B cell (primary cell): ENCODE measurements at regions not wholly inside any gene's neighbourhood (a gene's known extent, or its start where the extent isn't known, plus 50 kb on each side); places are given as distances from the start of the nearest gene placed in this dataset.

Source experiments
- ATAC-seq: fragments of 200-7000 bp; cut with Tn5 transposase; one replicate; pipeline ENCODE4 v1.10.0; 2021; ENCODE audit warnings: low read depth, mild to moderate bottlenecking, moderate number of reproducible peaks, moderate library complexity
- CTCF ChIA-PET: fragments of 350-600 bp; sonication (Branson Sonifier 250); formaldehyde crosslinking; loops from one replicate; lab custom pipeline; 2021; ENCODE audit warnings: antibody characterized with exemption, inconsistent platforms; lab: Charles Lee
- POLR2A ChIA-PET: fragments of 350-600 bp; sonication (Branson Sonifier 250); formaldehyde crosslinking; loops from one replicate; lab custom pipeline; 2021; ENCODE audit warnings: antibody characterized with exemption; lab: Charles Lee
- DNase-seq: peaks from one replicate; pipeline ENCODE4 v3.0.0; 2013
- H2AFZ ChIP-seq: 2 replicates; pipeline ENCODE4 v1.6.1; 2012; ENCODE audit warnings: mild to moderate bottlenecking, low read depth, low read length; ENCODE audit not compliant: insufficient read depth, poor library complexity, severe bottlenecking
- H3K27ac ChIP-seq, 2 donors: 1 replicate in 1 of 2; 2 replicates in 1 of 2; pipeline ENCODE4 v1.5.1; 2012 to 2013; ENCODE audit warnings: low read length in 2 of 2, mild to moderate bottlenecking in 2 of 2, moderate library complexity in 1 of 2
- H3K27me3 ChIP-seq, 4 experiments: fragments of 200-600 bp in 1 of 4; sonication (generic) in 1 of 4; replicated peaks in 1 of 4; 1 replicate in 2 of 4; 2 replicates in 2 of 4; pipeline versions ENCODE4 v1.6.1 to v1.7.0; 2013 to 2016; ENCODE audit warnings: low read length in 3 of 4, mild to moderate bottlenecking in 2 of 4, mixed read lengths in 1 of 4, moderate library complexity in 1 of 4; ENCODE audit not compliant: insufficient read depth in 4 of 4, control insufficient read depth in 3 of 4; ENCODE audit errors: control extremely low read depth in 1 of 4
- H3K36me3 ChIP-seq, 2 experiments: replicated peaks in 1 of 2; 1 replicate in 1 of 2; 2 replicates in 1 of 2; pipeline versions ENCODE4 v1.6.1 to v1.7.1; 2013; ENCODE audit warnings: low read length in 1 of 2; ENCODE audit not compliant: insufficient read depth in 2 of 2, control insufficient read depth in 1 of 2; ENCODE audit errors: control extremely low read depth in 1 of 2, extremely low read depth in 1 of 2
- H3K4me1 ChIP-seq, 2 donors: fragments of 200-600 bp in 1 of 2; sonication (generic) in 1 of 2; 1 replicate in 1 of 2; 2 replicates in 1 of 2; pipeline versions ENCODE4 v1.5.1 to v1.6.1; 2013 to 2017; ENCODE audit warnings: low read length in 2 of 2; ENCODE audit not compliant: control insufficient read depth in 2 of 2, insufficient read depth in 2 of 2
- H3K4me2 ChIP-seq: replicated peaks from 2 replicates; pipeline ENCODE3; 2012; ENCODE audit warnings: mild to moderate bottlenecking, low read depth, low read length; ENCODE audit not compliant: poor library complexity, severe bottlenecking
- H3K4me3 ChIP-seq, 5 experiments: fragments of 200-600 bp in 1 of 5; sonication (generic) in 1 of 5; 1 replicate in 3 of 5; 2 replicates in 2 of 5; pipeline versions ENCODE4 v1.5.1 to v1.7.0; 2011 to 2016; ENCODE audit warnings: low read length in 4 of 5, mild to moderate bottlenecking in 4 of 5, low read depth in 2 of 5, control low read depth in 1 of 5, moderate library complexity in 1 of 5; ENCODE audit not compliant: insufficient read depth in 1 of 5; ENCODE audit errors: control extremely low read depth in 1 of 5, extremely low read depth in 1 of 5
- H3K79me2 ChIP-seq: fragments of 200-600 bp; sonication (generic); one replicate; pipeline ENCODE4 v1.6.0; 2016; ENCODE audit warnings: low read length; ENCODE audit not compliant: control insufficient read depth, insufficient read depth
- H3K9ac ChIP-seq: fragments of 200-600 bp; sonication (generic); 2 replicates; pipeline ENCODE4 v1.6.1; 2017; ENCODE audit warnings: mild to moderate bottlenecking, low read length, moderate library complexity
- H3K9me3 ChIP-seq, 3 donors: one replicate each; pipeline versions ENCODE4 v1.6.1 to v1.7.1; 2013; ENCODE audit warnings: low read length in 2 of 3; ENCODE audit not compliant: control insufficient read depth in 2 of 3, insufficient read depth in 1 of 3; ENCODE audit errors: control extremely low read depth in 1 of 3
- H4K20me1 ChIP-seq: 2 replicates; pipeline ENCODE4 v1.6.0; 2012; ENCODE audit warnings: mild to moderate bottlenecking, low read length; ENCODE audit not compliant: insufficient read depth, control insufficient read depth, poor library complexity, severe bottlenecking
- H3K27ac Mint-ChIP-seq: one replicate; pipeline ENCODE4 v1.8.0; 2021; ENCODE audit warnings: mixed read lengths
- H3K27me3 Mint-ChIP-seq: one replicate; pipeline ENCODE4 v1.8.0; 2021; ENCODE audit warnings: mixed read lengths
- H3K4me1 Mint-ChIP-seq: one replicate; pipeline ENCODE4 v1.8.0; 2021; ENCODE audit warnings: mixed read lengths
- H3K4me3 Mint-ChIP-seq: one replicate; pipeline ENCODE4 v1.8.0; 2021; ENCODE audit warnings: mixed read lengths
- H3K9me3 Mint-ChIP-seq: one replicate; pipeline ENCODE4 v1.8.0; 2022; ENCODE audit warnings: mixed read lengths; ENCODE audit not compliant: insufficient read depth
- EZH2 ChIP-seq: IDR thresholded peaks from 2 replicates; pipeline ENCODE4 v1.6.1; 2012; ENCODE audit warnings: borderline replicate concordance, low read depth, mild to moderate bottlenecking, moderate library complexity, low read length; ENCODE audit not compliant: insufficient read depth, poor library complexity, severe bottlenecking
- WGBS: methylation state at CpG from one replicate; pipeline ENCODE4 v1.1.5; 2013; ENCODE audit warnings: missing lambda C conversion rate; ENCODE audit not compliant: insufficient coverage; 5-methylcytosine and 5-hydroxymethylcytosine counted together
- intact Hi-C: fragments of 100-400 bp; cut with micrococcal nuclease; formaldehyde crosslinking; loops from one replicate; pipeline ENCODE4 v1.10.0; 2022
- TF ChIP-seq, protein P1 (sequence below): fragments of 200-600 bp; IDR thresholded peaks from one replicate; pipeline ENCODE4 v1.8.0; 2022; ENCODE audit warnings: antibody characterized with exemption, mild to moderate bottlenecking

GRCh38 chr5:158265931-158266700 lies 407.2 kb upstream of the CLINT1 start:
- H3K4me2 ChIP-seq, result no peak overlapping the region
- H3K27me3 Mint-ChIP-seq, result no peaks in the 10 kb centered on the region
- no peak overlapping the region for H3K27ac Mint-ChIP-seq
- no peaks in the 10 kb centered on the region for H3K4me1 ChIP-seq
- no peak overlapping the region for H3K9ac ChIP-seq
- TF ChIP-seq, protein P1, sequence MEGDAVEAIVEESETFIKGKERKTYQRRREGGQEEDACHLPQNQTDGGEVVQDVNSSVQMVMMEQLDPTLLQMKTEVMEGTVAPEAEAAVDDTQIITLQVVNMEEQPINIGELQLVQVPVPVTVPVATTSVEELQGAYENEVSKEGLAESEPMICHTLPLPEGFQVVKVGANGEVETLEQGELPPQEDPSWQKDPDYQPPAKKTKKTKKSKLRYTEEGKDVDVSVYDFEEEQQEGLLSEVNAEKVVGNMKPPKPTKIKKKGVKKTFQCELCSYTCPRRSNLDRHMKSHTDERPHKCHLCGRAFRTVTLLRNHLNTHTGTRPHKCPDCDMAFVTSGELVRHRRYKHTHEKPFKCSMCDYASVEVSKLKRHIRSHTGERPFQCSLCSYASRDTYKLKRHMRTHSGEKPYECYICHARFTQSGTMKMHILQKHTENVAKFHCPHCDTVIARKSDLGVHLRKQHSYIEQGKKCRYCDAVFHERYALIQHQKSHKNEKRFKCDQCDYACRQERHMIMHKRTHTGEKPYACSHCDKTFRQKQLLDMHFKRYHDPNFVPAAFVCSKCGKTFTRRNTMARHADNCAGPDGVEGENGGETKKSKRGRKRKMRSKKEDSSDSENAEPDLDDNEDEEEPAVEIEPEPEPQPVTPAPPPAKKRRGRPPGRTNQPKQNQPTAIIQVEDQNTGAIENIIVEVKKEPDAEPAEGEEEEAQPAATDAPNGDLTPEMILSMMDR, result no peak
- TF ChIP-seq EZH2, result no peak
- ATAC-seq, result no peak
- no peak overlapping the region for H3K4me3 Mint-ChIP-seq
- H3K4me1 Mint-ChIP-seq, result peaks cover 4% of the 10 kb centered on the region
- H3K79me2 ChIP-seq, result no peaks in the 10 kb centered on the region
- H3K27ac ChIP-seq, result no peak overlapping the region
- POLR2A ChIA-PET, result interaction anchor here (0.5 kb wide), 1 partner anchor 45 kb away, joined by 4 read pairs; no protein-coding TSS in a partner anchor
- H3K9me3 ChIP-seq, result peaks cover 0 to 8% (median 5%) of the 10 kb centered on the region in 3 donors
- no peak for DNase-seq
- H3K9me3 Mint-ChIP-seq, result peaks cover 4% of the 10 kb centered on the region
- H3K36me3 ChIP-seq, result no peaks in the 10 kb centered on the region
- no peak overlapping the region for H2AFZ ChIP-seq
- H4K20me1 ChIP-seq, result no peaks in the 10 kb centered on the region
- WGBS, result 100% methylated on average over 1 of the region's 4 CpGs
- H3K27me3 ChIP-seq, result no peaks in the 10 kb centered on the region
- CTCF ChIA-PET, result interaction anchor here (1.5 kb wide), 1 partner anchor 30 kb away, joined by 3 read pairs; no protein-coding TSS in a partner anchor
- no peak overlapping the region for H3K4me3 ChIP-seq
- intact Hi-C loops, result no loop called here

DNA sequence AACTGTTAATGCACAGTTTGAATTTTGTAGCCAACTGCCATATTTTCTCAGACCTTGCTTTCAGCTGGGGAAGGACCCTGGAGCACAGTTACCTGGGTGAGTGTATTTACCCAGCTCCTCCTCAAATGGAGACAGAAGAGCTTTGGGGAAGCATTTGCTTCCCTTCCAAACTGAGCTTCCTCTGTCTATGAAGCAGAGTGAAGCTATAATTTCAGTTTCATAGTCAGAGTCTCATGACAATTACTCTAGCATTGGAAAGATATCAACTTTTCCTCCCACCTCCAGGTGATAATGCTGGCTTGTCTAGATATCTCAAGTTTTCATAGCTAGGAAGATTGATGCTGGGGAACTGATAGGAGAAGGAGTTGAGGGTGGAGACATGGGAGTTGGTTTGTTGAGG lies 406.4 kb upstream of the CLINT1 start:
- intact Hi-C loops, result no loop called here
- no peaks in the 10 kb centered on the region for H3K27me3 ChIP-seq
- DNase-seq (no peak), ATAC-seq (no peak)
- H3K4me2 ChIP-seq, result no peak overlapping the region
- no peak overlapping the region for H2AFZ ChIP-seq
- Mint-ChIP-seq H3K9me3 (peaks cover 4% of the 10 kb centered on the region), H3K27me3 (no peaks in the 10 kb centered on the region), H3K4me1 (peaks cover 4% of the 10 kb centered on the region), H3K4me3 (no peak overlapping the region), H3K27ac (no peak overlapping the region)
- CTCF ChIA-PET, result interaction anchor here (1.5 kb wide), 1 partner anchor 31 kb away, joined by 3 read pairs; no protein-coding TSS in a partner anchor
- H3K36me3 ChIP-seq, result no peaks in the 10 kb centered on the region
- no peaks in the 10 kb centered on the region for H3K4me1 ChIP-seq
- no peak overlapping the region for H3K27ac ChIP-seq
- H4K20me1 ChIP-seq, result no peaks in the 10 kb centered on the region
- H3K79me2 ChIP-seq, result no peaks in the 10 kb centered on the region
- peaks cover 0 to 8% (median 5%) of the 10 kb centered on the region in 3 donors for H3K9me3 ChIP-seq
- H3K9ac ChIP-seq, result no peak overlapping the region
- no peak for TF ChIP-seq EZH2
- TF ChIP-seq, protein P1, result no peak
- H3K4me3 ChIP-seq, result no peak overlapping the region
- POLR2A ChIA-PET, result interaction anchor here (0.5 kb wide), 1 partner anchor 44 kb away, joined by 4 read pairs; no protein-coding TSS in a partner anchor
